IMR-90 (cell line): ENCODE measurements at regions not wholly inside any gene's neighbourhood (a gene's known extent, or its start where the extent isn't known, plus 50 kb on each side); places are given as distances from the start of the nearest gene placed in this dataset.

Source experiments
- FOS ChIP-seq: fragments of 150-350 bp; IDR thresholded peaks from 2 replicates; pipeline ENCODE4 v1.6.1; 2016; ENCODE audit warnings: low read depth, low read length
- TF ChIP-seq, protein P1 (sequence below): conservative IDR thresholded peaks from 2 replicates; pipeline ENCODE4 v1.5.1; 2012; ENCODE audit warnings: mild to moderate bottlenecking, low read depth, low read length, improper control_type of control experiment

DNA sequence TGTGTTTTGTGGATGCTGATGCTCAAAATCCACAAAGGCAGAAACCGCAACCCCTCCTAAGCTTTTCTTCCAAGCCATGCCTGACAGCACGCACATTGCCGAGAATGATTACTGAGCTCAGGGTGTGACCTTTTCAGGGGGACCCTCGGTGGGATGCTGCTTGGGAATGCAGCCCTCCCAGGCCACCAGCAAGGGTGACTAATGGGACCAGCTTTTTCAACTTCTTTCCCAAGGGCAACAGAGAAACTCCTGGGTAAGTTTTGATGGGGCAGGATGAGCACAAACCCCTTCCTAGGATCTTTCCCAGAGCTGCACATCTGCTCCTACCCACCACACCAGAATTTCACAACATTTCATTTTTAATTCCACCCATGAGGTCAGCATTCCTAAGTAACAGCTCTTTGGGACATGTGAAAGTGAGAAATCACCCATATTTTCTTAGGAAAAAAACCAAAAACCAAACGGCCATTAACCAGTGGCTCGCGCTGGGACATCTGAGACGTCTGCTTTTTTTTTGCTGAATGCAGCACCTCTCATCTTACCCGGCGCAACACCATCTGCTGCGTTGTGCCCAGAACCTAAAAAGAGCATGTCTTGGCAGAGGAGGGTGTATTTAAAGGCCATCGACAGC, 119.0 kb downstream of the ARL4C start:
- TF ChIP-seq, protein P1, sequence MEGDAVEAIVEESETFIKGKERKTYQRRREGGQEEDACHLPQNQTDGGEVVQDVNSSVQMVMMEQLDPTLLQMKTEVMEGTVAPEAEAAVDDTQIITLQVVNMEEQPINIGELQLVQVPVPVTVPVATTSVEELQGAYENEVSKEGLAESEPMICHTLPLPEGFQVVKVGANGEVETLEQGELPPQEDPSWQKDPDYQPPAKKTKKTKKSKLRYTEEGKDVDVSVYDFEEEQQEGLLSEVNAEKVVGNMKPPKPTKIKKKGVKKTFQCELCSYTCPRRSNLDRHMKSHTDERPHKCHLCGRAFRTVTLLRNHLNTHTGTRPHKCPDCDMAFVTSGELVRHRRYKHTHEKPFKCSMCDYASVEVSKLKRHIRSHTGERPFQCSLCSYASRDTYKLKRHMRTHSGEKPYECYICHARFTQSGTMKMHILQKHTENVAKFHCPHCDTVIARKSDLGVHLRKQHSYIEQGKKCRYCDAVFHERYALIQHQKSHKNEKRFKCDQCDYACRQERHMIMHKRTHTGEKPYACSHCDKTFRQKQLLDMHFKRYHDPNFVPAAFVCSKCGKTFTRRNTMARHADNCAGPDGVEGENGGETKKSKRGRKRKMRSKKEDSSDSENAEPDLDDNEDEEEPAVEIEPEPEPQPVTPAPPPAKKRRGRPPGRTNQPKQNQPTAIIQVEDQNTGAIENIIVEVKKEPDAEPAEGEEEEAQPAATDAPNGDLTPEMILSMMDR, result no peak
- TF ChIP-seq FOS, result no peak
